Heart left ventricle (tissue), 16 donors: ENCODE measurements at regions not wholly inside any gene's neighbourhood (a gene's known extent, or its start where the extent isn't known, plus 50 kb on each side); places are given as distances from the start of the nearest gene placed in this dataset.
A peak's percentile ranks its signal among the peaks of the same experiment; 100 is the strongest.
"Not testable (repeated sequence)": the region's sequence is repeated elsewhere in the genome, so short reads cannot be mapped to it uniquely, and the experiment has no call there.

Source experiments
- ATAC-seq, 4 donors: fragments of 200-7000 bp; cut with Tn5 transposase; one replicate each; pipeline ENCODE4 v1.9.1; 2020 to 2022; ENCODE audit warnings: moderate library complexity in 4 of 4, mild to moderate bottlenecking in 3 of 4, moderate number of reproducible peaks in 1 of 4
- DNase-seq, 5 donors: peaks; one replicate each; pipeline ENCODE4 v3.0.0-alpha.2; 2020
- H3K27ac ChIP-seq, 12 donors: fragments of 200-600 bp; sonication (generic) in 4 of 12; one replicate each; pipeline versions ENCODE4 v1.5.0 to v1.8.0; 2016 to 2022; ENCODE audit warnings: mild to moderate bottlenecking in 2 of 12
- H3K27me3 ChIP-seq, 9 donors: fragments of 200-600 bp; sonication (generic) in 2 of 9; one replicate each; pipeline versions ENCODE4 v1.5.1 to v1.8.0; 2016 to 2022; ENCODE audit warnings: mild to moderate bottlenecking in 3 of 9
- H3K36me3 ChIP-seq, 9 donors: fragments of 200-600 bp; sonication (generic) in 2 of 9; one replicate each; pipeline versions ENCODE4 v1.5.0 to v1.8.0; 2018 to 2022; ENCODE audit warnings: mild to moderate bottlenecking in 2 of 9
- H3K4me1 ChIP-seq, 12 donors: fragments of 200-600 bp; sonication (generic) in 4 of 12; one replicate each; pipeline versions ENCODE4 v1.5.0 to v1.8.0; 2016 to 2022; ENCODE audit warnings: mild to moderate bottlenecking in 3 of 12
- H3K4me3 ChIP-seq, 12 donors: fragments of 200-600 bp; sonication (generic) in 4 of 12; one replicate each; pipeline versions ENCODE4 v1.5.0 to v1.8.0; 2017 to 2022; ENCODE audit warnings: mild to moderate bottlenecking in 9 of 12, moderate library complexity in 4 of 12
- H3K9me3 ChIP-seq, 12 donors: fragments of 200-600 bp; sonication (generic) in 4 of 12; one replicate each; pipeline versions ENCODE4 v1.5.0 to v1.8.0; 2016 to 2022; ENCODE audit warnings: mild to moderate bottlenecking in 1 of 12
- CTCF ChIP-seq, 12 donors: fragments of 200-600 bp; sonication (generic) in 4 of 12; IDR thresholded peaks; one replicate each; pipeline versions ENCODE4 v1.5.0 to v1.8.0; 2018 to 2022; ENCODE audit warnings: antibody characterized with exemption in 12 of 12, mild to moderate bottlenecking in 5 of 12
- POLR2A ChIP-seq, 2 donors: fragments of 450-650 bp; IDR thresholded peaks; one replicate each; pipeline ENCODE4 v1.6.1; 2017; ENCODE audit warnings: antibody characterized with exemption in 2 of 2, mild to moderate bottlenecking in 2 of 2, moderate library complexity in 2 of 2
- WGBS, 4 donors: extraction: QIAGEN DNeasy Blood & Tissue Kit in 2 of 4; methylation state at CpG; one replicate each; pipeline versions ENCODE4 v1.1.5 to v1.1.7; 2013 to 2018; 5-methylcytosine and 5-hydroxymethylcytosine counted together
- intact Hi-C, 10 donors: fragments of 100-400 bp; cut with DNase I; formaldehyde crosslinking; loops; one replicate each; pipeline versions ENCODE4 v1.11.1 to v1.14.2; 2022
- donor health status: ischemic (EF 13 %, LVEDD 7.1; RV severe dilation, severe dysfunction).
- donor health status: healthy with polysubstance abuse.
- donor health status: DM: no; HTN: yes; CAD: no.
- donor health status: DM: no; HTN: no; CAD: no.
- donor health status: ischemic (EF 25% LVEDD 6.9; RV normal size, moderate dysfunction).
- donor health status: ischemic (EF 25% LVEDD 5.7; RV mildly dilated, moderate dysfunction).
- donor health status: healthy.
- donor health status: DM: yes; HTN: yes; CAD: no.
- donor health status: ischemic (EF 35%, LVEDD 5.7; RV mildly dilated, moderate dysfunction).
- donor health status: nonischemic (EF 11% LVEDD 7.7; RV severe dilation, severe dysfunction).
- donor health status: DM: yes; HTN: yes; CAD: no.
- donor health status: PGD.
- donor health status: ischemic (EF 29% LVEDD 5.4; RV normal size, mild dysfunction).
- donor health status: nonischemic (EF 23%, LVEDD 6.1; RV moderate dilation, normal function).

DNA sequence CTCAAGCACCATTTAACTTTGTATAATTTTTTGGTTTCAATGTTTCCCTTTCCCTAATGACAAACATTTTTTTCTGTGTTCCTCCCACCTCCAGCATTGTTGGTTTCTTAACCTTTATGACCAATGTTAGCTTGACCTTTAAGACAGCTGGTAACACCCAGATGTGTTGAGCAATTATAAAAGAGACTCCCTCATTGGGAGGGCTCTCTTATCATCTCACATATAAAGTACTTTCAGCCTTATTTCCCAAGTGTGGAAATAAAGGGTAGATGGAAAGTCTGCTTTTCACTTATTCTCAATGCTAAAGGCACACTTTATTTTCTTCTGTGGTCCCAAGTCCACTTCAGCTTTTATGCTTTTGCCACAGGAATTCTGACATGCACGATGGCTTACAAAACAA lies 1420.4 kb downstream of the RAPGEF2 start:
- peaks cover 0 to 9% (median under 1%) of the 10 kb centered on the region in 12 donors for H3K9me3 ChIP-seq
- ATAC-seq (peak in 1 of 4 donors; percentile 56), DNase-seq (no peak)
- intact Hi-C loops: no loop called here
- H3K27ac ChIP-seq: no peak overlapping the region
- no peak overlapping the region for H3K4me3 ChIP-seq
- no peaks in the 10 kb centered on the region for H3K36me3 ChIP-seq
- H3K4me1 ChIP-seq: no peaks in the 10 kb centered on the region
- H3K27me3 ChIP-seq: no peaks in the 10 kb centered on the region
- TF ChIP-seq POLR2A (IDR thresholded peaks at IDR 0.05) (no peak), CTCF (IDR thresholded peaks at IDR 0.05) (no peak)
- 66 to 89% (median 72%) methylated on average over 1 of the region's 1 CpG for WGBS, 4 donors

DNA sequence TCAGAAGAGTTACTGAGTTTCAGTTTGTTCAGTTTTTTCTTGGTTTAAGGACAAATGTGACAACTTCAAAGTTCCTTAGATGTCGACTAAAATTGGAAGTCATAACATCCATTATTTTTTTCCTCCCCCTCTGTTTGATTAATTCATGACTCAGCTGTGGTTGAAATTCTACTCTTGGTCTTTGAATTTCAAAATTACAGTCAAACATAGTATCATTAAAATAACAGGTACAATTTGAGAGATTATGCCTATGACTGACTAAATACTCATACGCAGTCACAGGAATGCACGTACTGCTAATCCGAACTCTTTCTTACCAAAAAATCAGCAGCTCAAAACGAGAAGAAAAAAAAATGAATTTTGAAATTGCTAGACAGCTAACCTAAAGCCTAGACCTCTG lies 1434.8 kb downstream of the RAPGEF2 start:
- intact Hi-C loops: no loop called here
- DNase-seq (no peak), ATAC-seq (no peak)
- Histone ChIP-seq H3K27me3 (no peaks in the 10 kb centered on the region), H3K4me3 (no peak overlapping the region), H3K9me3 (peaks cover 0 to 12% (median 0%) of the 10 kb centered on the region in 12 donors), H3K4me1 (no peaks in the 10 kb centered on the region), H3K27ac (no peak overlapping the region), H3K36me3 (no peaks in the 10 kb centered on the region)
- 78 to 84% (median 81%) methylated on average over 5 of the region's 5 CpGs for WGBS, 4 donors
- no peak for TF ChIP-seq POLR2A (IDR thresholded peaks at IDR 0.05)
- no peak for TF ChIP-seq CTCF (IDR thresholded peaks at IDR 0.05)

GRCh38 chr4:160546201-160546600 lies 1443.3 kb downstream of the RAPGEF2 start:
- ATAC-seq: no peak
- TF ChIP-seq POLR2A (IDR thresholded peaks at IDR 0.05) (no peak), CTCF (IDR thresholded peaks at IDR 0.05) (no peak)
- Histone ChIP-seq H3K4me3 (no peak overlapping the region), H3K4me1 (no peaks in the 10 kb centered on the region), H3K36me3 (no peaks in the 10 kb centered on the region), H3K27ac (no peak overlapping the region), H3K9me3 (peaks cover 0 to 5% (median 0%) of the 10 kb centered on the region in 12 donors), H3K27me3 (no peaks in the 10 kb centered on the region)
- intact Hi-C loops: no loop called here
- no peak for DNase-seq
- 84 to 88% (median 87%) methylated on average over 1 of the region's 1 CpG for WGBS, 4 donors

DNA sequence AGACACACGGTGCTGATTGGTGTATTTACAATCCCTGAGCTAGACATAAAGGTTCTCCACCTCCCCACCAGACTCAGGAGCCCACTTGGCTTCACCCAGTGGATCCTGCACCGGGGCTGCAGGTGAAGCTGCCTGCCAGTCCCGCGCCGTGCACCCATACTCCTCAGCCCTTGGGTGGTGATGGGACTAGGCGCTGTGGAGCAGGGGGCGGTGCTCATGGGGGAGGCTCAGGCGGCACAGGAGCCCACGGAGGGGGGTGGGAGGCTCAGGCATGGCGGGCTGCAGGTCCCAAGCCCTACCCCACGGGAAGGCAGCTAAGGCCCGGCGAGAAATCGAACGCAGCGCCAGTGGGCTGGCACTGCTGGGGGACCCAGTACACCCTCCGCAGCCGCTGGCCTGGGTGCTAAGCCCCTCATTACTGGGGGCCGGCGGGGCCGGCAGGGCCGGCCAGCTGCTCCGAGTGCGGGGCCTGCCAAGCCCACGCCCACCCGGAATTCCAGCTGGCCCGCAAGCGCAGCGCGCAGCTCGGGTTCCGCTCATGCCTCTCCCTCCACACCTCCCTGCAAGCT lies 1447.2 kb downstream of the RAPGEF2 start:
- H3K36me3 ChIP-seq, H3K4me1 ChIP-seq, H3K9me3 ChIP-seq, H3K27me3 ChIP-seq, H3K4me3 ChIP-seq, ATAC-seq, intact Hi-C loops, H3K27ac ChIP-seq: not testable (repeated sequence)
- peak in 1 of 5 donors; percentile 57 for DNase-seq
- WGBS, 4 donors: 92 to 95% (median 95%) methylated on average over 22 to 32 of the region's 32 CpGs

DNA sequence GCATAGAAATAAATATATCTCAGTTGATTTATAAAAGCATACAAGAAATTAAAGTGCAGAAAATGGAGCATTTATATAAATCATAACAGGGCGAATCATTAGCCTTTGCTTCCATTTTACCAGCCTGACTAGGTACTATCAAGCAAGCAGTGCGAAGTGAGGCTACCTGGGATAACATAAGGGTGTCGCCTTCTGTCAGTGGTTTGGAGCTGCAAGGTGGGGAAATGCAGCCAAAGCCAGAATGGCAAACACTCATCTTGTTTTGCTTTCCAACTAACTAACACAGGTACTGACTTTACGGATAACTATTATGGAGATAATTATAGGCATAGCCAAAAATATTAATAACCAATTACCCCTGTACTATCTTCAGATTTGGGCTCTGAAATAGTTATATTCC lies 1459.8 kb downstream of the RAPGEF2 start:
- TF ChIP-seq POLR2A (IDR thresholded peaks at IDR 0.05): no peak
- TF ChIP-seq CTCF (IDR thresholded peaks at IDR 0.05): no peak
- Histone ChIP-seq H3K27me3 (no peaks in the 10 kb centered on the region), H3K9me3 (peaks cover 0 to 4% (median 0%) of the 10 kb centered on the region in 12 donors), H3K4me1 (no peaks in the 10 kb centered on the region), H3K36me3 (no peaks in the 10 kb centered on the region), H3K4me3 (no peak overlapping the region), H3K27ac (no peak overlapping the region)
- ATAC-seq (no peak), DNase-seq (no peak)
- 83 to 94% (median 88%) methylated on average over 4 of the region's 4 CpGs for WGBS, 4 donors
- intact Hi-C loops: no loop called here
